ENCODE measurements at regions not wholly inside any gene's neighbourhood (a gene's known extent, or its start where the extent isn't known, plus 50 kb on each side); places are given as distances from the start of the nearest gene placed in this dataset.
A peak's percentile ranks its signal among the peaks of the same experiment; 100 is the strongest.

DNA sequence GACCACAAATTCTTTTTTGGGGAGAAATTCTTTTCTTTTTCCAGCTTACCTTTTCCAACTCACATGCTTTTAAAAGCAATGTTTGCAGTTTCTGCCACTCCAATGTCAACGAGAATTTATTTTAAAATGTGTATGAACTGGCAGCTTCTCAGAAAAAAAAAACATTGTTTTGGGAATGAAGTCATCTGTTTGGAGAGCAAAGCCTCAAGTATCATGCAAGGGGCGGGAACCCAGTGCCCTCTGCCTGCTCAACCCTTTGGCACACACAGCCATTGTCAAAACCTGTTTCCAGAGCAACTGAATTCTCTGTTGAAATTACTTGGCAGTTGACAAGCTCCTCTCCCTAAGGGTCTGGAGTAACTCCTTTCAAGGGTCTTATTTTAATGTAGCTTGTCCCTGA is 128.5 kb downstream of the QPCT start:
- peak; percentile 78 for DNase-seq

DNA sequence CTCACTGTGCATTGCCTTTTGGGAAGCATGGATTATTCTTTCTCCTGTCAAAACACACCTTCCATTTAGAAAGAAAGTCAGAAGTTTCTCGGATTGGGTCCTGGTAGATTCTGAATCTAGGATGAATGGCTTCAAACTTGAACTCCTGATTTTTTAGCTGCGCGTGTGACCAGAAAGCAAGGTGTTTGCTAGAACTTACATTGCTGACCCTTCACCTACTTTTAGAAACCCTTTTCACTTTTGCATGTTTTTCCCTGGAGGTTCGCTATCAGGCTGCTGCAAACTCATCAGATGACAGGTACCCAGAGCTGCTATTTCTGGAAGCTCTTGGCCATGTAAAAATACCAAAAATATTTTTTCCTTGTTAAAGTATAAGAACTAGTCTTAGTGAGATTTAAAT is 132.0 kb downstream of the QPCT start:
- no peak for DNase-seq

DNA sequence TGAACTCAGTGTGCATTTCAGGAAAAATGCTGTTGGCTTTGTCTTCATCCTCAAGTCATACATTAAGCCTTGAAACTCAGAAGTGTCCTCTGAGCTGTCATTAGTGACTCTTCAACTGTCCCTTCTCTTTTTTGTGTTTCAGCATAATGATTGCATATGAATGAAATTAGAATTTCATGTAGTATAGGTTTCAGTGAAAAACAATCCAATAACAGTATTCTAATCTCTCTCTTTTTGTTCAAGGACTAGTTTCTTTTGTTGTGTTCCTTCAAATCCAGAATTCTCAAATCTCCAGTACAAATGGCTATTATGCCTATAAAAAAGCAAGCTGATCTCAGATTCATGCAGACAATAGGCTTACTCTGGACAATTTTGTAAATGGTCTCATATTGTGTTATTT is 133.5 kb downstream of the QPCT start:
- no peak for DNase-seq

DNA sequence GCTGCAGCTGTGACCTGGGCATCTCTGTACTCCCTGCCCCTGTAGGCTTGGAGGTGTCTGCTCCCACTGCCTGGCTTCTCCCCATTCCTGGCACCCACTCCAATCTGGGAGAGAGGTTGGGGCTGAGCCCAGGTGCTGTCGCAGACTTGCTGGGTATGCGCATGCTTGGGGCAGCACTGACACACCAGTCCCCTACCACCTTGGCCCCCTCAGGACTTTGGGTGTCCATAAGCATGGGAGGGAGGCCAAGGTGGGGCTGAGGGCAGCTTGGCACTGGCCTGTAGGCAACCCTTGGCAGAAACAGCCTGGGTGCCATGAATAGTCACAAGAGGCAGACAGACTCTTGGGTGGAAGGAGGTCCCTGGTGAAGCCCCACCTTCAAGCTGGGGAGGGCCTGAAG is 136.8 kb downstream of the QPCT start:
- no peak for DNase-seq

- no peak for DNase-seq
Observed at GRCh38 chr2:37489041-37489456, 144.6 kb downstream of the QPCT start.

GRCh38 chr2:37489536-37489935 is 145.1 kb downstream of the QPCT start:
- DNase-seq = no peak

- no peak for DNase-seq
Observed at GRCh38 chr2:37493425-37493824, 149.0 kb downstream of the QPCT start.

GRCh38 chr2:37499113-37499512 is 154.7 kb downstream of the QPCT start:
- no peak for DNase-seq

DNA sequence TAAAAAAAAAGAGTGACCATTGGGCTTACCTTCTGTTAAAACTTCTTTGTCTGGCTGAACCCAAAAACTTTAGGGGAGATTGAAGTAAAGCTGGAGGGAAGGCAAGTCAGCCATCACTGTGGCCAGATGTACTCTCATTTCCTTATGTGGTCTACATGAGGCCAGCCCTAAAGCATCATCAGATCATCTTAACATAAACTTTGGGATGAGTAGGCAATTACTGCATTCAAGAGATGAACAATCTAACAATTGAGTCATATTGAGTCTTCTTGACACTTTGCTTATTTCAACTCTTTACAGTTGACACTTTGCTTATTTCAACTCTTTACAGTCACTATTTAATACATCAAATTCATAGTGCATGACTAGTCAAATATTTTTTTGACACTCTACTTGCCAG is 155.6 kb downstream of the QPCT start:
- no peak for DNase-seq

DNA sequence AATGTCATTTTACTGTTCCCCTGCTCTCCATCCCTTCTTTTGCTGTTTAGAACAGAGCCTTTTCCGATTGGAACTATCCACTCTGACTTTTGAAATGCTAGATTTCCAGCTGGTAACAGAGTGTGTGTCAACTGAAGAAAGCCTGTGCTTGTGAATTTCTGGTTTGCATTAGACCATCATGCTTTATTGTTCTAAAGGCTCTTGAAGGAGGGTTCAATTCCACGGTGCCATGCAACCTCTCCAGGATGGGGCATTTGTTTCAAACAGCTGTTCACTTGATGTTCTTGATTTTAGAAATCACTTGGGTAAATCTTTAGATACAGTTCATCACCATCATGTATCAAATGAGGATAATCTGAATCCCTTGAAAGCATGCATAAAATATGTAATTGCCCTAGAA is 156.7 kb downstream of the QPCT start:
- no peak for DNase-seq

DNA sequence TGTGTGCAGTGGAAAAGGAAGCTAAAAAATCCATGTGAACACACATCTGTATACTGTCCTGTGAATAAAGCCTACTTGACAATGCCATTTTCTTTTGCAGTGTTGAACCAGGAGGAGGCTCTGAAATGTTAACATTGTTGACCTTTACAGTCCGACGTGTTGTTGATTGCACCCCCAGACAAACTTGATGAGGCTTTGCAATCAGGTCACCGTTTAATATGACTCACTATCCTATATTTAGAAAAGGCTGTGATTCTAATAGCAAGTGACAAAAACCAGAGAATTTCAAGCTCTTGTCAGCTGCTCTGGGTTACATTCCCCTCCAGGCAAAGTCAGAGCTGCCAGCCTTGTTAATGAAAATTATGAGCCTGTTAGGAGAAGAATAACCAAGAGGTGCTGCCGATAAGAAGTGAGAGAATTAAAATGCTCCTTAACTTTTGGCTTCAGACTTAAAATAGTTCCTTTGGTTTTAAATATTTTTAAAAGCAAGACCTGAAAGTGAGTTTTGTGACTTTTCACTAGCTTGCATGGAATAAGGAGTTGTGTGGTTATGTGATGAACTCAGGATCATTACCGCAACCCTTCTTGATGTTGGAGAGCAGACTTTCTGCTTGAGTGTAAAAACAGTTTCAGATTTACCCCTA is 162.1 kb downstream of the QPCT start:
- DNase-seq = no peak

GRCh38 chr2:37507051-37507410 is 162.6 kb downstream of the QPCT start:
- DNase-seq = no peak

GRCh38 chr2:37507703-37508102 is 163.3 kb downstream of the QPCT start:
- DNase-seq = no peak

DNA sequence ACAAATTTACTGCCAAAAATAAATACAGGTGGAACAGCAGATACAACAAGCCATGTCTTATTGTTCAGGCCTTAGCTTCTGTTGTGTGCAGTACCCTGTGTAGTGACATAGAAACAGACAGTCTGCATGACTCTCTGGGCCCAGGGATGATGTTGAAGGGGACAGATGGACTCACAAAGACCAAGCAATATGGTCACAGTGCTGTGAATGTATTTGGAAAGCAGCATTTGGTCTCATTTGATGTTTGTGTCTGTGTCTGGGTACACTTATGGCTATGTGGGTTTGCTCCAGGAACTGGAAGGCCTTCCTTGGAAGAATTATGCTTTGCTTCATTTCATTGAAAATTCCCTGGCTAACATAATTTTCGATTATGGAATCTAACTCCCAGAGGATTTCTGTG is 158.5 kb downstream of the CDC42EP3 start:
- no peak for DNase-seq

GRCh38 chr2:37523814-37524362 is 147.6 kb downstream of the CDC42EP3 start:
- DNase-seq = no peak

- no peak for DNase-seq
Observed at GRCh38 chr2:37526323-37526722, 145.1 kb downstream of the CDC42EP3 start.

DNA sequence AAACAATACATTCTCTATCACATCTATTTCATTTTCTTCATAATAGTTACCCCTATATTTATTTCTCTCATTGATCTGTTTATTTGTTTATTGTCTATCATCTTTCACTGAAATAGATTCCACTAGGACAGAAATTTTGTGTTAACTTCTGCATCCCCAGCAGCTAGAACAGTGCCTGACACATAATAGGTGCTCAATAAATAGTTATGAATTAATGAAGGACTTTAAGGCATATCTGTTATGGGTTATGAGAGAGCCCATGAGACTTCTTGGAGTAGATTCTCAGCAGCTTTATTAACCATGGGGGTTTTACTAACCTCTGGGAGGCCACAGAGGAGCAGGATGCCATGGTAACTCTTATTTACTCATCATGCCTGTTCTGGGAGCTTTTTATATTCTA is 144.6 kb downstream of the CDC42EP3 start:
- no peak for DNase-seq

GRCh38 chr2:37527361-37527760 is 144.1 kb downstream of the CDC42EP3 start:
- DNase-seq = no peak

GRCh38 chr2:37529830-37530415 is 141.5 kb downstream of the CDC42EP3 start:
- no peak for DNase-seq

DNA sequence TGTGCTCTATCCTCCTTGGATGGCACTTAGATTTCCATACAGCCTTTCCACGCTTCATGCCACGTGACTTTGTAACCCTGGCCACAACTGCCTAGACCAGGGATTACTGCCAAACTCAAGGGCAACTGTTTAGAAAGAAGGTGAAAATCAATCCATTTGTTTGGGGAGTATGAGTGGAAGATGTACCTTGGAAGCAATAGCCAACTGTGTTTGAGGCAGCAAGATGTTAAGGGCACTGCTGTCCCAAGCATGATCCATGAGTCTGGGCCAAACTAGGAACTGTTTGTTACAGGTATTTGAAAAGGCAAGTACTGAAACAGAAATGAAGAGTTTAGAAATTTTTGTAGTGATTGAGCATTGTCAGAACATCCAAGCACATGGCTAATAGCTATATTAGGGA is 138.9 kb downstream of the CDC42EP3 start:
- DNase-seq = no peak

DNA sequence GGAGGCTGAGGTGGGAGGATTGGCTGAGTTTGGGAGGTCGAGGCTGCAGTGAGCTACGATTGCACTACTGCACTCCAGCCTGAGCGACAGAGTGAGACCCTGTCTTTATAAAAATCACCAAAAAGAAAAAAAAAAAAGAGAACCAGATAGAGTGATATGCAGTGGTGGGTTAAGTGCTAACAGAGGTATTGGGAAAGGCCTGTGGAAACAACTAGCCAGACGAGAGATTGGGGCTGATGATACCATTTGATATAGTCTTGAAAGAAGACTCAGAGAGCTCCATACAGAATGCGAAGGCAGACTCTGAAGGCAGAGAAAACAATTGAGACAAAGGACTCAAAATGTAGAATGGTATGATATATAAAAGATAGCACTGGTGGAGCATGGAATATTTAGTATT is 134.1 kb downstream of the CDC42EP3 start:
- no peak for DNase-seq

- no peak for DNase-seq
Observed at GRCh38 chr2:37541516-37541915, 129.9 kb downstream of the CDC42EP3 start.

GRCh38 chr2:37543999-37544557 is 127.4 kb downstream of the CDC42EP3 start:
- DNase-seq = no peak

- no peak for DNase-seq
Observed at GRCh38 chr2:37544591-37545031, 126.8 kb downstream of the CDC42EP3 start.

GRCh38 chr2:37549598-37549997 is 121.8 kb downstream of the CDC42EP3 start:
- DNase-seq = no peak
